ENCODE measurements at regions not wholly inside any gene's neighbourhood (a gene's known extent, or its start where the extent isn't known, plus 50 kb on each side); places are given as distances from the start of the nearest gene placed in this dataset.

DNA sequence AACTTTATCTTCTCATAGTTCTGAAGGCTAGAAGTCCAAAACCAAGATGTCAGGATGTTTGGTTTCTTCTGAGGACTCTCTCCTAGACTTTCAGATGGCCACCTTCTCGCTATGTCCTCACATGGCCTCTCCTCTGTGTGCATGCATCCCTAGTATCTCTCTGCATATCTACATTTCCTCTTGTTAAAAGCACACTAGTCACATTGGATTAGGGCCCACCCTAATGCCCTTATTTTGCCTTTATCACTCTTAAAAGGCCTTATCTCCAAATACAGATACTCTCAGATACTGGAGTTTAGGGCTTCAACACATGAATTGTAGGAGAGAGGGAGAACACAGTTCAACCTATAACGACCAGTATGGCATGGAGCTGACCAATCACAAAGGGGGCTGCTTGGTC lies 151.7 kb downstream of the PRELID2 start:
- no peak for ATAC-seq
- ChIA-PET POLR2A (no interaction called here), CTCF (no interaction called here)
- Histone ChIP-seq H3K27me3 (ENCODE audit: control insufficient read depth, insufficient read depth, low read length) (no peaks in the 10 kb centered on the region), H3K4me3 (ENCODE audit: low read depth in 2 of 2, low read length in 2 of 2) (no peak overlapping the region), H3K36me3 (ENCODE audit: control insufficient read depth, insufficient read depth, low read length) (no peaks in the 10 kb centered on the region), H3K9me3 (ENCODE audit: control insufficient read depth, insufficient read depth, low read depth, low read length) (no peaks in the 10 kb centered on the region), H3K27ac (ENCODE audit: low read length) (no peak overlapping the region), H3K4me1 (ENCODE audit: control insufficient read depth, insufficient read depth, low read length) (no peaks in the 10 kb centered on the region; the same call in 1 of the 2 replicates)
- no TSS peak for BruUV-seq (replicated peaks)
- in situ Hi-C loops (cut with HindIII; ENCODE audit: low pct_unique_long_range_greater_than_20kb, low sequenced_read_pairs) (no loop called here), intact Hi-C loops (cut with micrococcal nuclease; ENCODE audit: unreplicated experiment) (loop anchor here (5.0 kb wide), 2 partner anchors 124 to 204 kb away; no protein-coding TSS in a partner anchor)
- TF ChIP-seq POLR2AphosphoS5 (IDR thresholded peaks at IDR 0.05; ENCODE audit: low read depth, low read length) (no peak), TCF7L2 (IDR thresholded peaks at IDR 0.05; ENCODE audit: low read depth, low read length) (no peak), SIN3A (IDR thresholded peaks at IDR 0.05; ENCODE audit: borderline replicate concordance, insufficient read depth, low read depth, low read length) (no peak)
- TF ChIP-seq, protein P1, sequence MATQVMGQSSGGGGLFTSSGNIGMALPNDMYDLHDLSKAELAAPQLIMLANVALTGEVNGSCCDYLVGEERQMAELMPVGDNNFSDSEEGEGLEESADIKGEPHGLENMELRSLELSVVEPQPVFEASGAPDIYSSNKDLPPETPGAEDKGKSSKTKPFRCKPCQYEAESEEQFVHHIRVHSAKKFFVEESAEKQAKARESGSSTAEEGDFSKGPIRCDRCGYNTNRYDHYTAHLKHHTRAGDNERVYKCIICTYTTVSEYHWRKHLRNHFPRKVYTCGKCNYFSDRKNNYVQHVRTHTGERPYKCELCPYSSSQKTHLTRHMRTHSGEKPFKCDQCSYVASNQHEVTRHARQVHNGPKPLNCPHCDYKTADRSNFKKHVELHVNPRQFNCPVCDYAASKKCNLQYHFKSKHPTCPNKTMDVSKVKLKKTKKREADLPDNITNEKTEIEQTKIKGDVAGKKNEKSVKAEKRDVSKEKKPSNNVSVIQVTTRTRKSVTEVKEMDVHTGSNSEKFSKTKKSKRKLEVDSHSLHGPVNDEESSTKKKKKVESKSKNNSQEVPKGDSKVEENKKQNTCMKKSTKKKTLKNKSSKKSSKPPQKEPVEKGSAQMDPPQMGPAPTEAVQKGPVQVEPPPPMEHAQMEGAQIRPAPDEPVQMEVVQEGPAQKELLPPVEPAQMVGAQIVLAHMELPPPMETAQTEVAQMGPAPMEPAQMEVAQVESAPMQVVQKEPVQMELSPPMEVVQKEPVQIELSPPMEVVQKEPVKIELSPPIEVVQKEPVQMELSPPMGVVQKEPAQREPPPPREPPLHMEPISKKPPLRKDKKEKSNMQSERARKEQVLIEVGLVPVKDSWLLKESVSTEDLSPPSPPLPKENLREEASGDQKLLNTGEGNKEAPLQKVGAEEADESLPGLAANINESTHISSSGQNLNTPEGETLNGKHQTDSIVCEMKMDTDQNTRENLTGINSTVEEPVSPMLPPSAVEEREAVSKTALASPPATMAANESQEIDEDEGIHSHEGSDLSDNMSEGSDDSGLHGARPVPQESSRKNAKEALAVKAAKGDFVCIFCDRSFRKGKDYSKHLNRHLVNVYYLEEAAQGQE (IDR thresholded peaks at IDR 0.05; ENCODE audit: insufficient read depth in 1 of 2, low read depth in 2 of 2, low read length in 1 of 2): no peak
- DNase-seq (ENCODE audit: low read depth, low spot score): no peak

DNA sequence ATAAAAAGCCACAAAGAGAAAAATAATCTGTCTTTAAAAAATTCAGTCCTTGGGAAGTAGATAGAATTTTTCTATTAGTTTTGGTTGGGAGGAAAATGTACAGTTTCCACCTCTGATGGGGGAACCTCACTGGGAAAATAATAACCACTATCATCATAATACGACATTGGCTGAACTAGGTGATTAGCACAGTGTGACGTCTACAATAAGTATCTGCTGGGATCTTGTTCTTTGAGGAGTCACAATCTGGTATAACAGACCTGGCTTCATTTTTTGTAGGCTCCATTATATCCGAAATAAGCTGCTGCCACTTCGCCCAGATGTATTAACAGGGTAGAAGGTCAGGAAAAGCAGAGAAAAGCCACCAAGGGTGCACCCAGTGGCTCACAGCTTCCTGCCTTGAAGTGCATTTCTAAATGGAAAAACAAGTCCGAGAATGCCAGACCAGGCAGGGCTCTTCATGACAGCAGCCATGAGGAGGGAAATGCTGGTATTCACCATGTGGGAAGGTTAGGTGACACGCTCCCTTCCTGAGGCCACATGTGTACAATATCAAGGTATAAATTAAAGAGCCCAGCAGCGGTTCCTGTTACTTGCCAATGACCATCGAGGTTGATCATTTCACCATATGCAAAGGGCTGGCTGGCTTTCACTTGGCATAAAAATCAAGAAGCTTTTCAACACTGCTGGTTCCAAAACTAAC lies 152.8 kb downstream of the PRELID2 start:
- CTCF ChIA-PET: interaction anchor here (0.6 to 1.0 kb wide), 4 partner anchors 11 to 206 kb away, joined by 3 to 4 read pairs (median 4); no protein-coding TSS in a partner anchor
- BruUV-seq (replicated peaks): no TSS peak
- no peak for TF ChIP-seq TCF7L2 (IDR thresholded peaks at IDR 0.05; ENCODE audit: low read depth, low read length)
- TF ChIP-seq, protein P2, sequence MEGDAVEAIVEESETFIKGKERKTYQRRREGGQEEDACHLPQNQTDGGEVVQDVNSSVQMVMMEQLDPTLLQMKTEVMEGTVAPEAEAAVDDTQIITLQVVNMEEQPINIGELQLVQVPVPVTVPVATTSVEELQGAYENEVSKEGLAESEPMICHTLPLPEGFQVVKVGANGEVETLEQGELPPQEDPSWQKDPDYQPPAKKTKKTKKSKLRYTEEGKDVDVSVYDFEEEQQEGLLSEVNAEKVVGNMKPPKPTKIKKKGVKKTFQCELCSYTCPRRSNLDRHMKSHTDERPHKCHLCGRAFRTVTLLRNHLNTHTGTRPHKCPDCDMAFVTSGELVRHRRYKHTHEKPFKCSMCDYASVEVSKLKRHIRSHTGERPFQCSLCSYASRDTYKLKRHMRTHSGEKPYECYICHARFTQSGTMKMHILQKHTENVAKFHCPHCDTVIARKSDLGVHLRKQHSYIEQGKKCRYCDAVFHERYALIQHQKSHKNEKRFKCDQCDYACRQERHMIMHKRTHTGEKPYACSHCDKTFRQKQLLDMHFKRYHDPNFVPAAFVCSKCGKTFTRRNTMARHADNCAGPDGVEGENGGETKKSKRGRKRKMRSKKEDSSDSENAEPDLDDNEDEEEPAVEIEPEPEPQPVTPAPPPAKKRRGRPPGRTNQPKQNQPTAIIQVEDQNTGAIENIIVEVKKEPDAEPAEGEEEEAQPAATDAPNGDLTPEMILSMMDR (IDR thresholded peaks at IDR 0.05): no peak
- TF ChIP-seq SIN3A (IDR thresholded peaks at IDR 0.05; ENCODE audit: borderline replicate concordance, insufficient read depth, low read depth, low read length): no peak
- ATAC-seq (no peak), DNase-seq (ENCODE audit: low read depth, low spot score) (no peak)
- Histone ChIP-seq H3K4me1 (ENCODE audit: control insufficient read depth, insufficient read depth, low read length) (no peaks in the 10 kb centered on the region; the same call in 1 of the 2 replicates), H3K27ac (ENCODE audit: low read length) (peak overlapping the region; percentile 45; the same call in 1 of the 2 replicates), H3K27me3 (ENCODE audit: control insufficient read depth, insufficient read depth, low read length) (no peaks in the 10 kb centered on the region), H3K9me3 (ENCODE audit: control insufficient read depth, insufficient read depth, low read depth, low read length) (no peaks in the 10 kb centered on the region), H3K36me3 (ENCODE audit: control insufficient read depth, insufficient read depth, low read length) (no peaks in the 10 kb centered on the region), H3K4me3 (ENCODE audit: low read depth in 2 of 2, low read length in 2 of 2) (no peak overlapping the region)
- POLR2A ChIA-PET: no interaction called here
- in situ Hi-C loops (cut with HindIII; ENCODE audit: low pct_unique_long_range_greater_than_20kb, low sequenced_read_pairs) (no loop called here), intact Hi-C loops (cut with micrococcal nuclease; ENCODE audit: unreplicated experiment) (loop anchor here (5.0 kb wide), 2 partner anchors 125 to 205 kb away; no protein-coding TSS in a partner anchor)

DNA sequence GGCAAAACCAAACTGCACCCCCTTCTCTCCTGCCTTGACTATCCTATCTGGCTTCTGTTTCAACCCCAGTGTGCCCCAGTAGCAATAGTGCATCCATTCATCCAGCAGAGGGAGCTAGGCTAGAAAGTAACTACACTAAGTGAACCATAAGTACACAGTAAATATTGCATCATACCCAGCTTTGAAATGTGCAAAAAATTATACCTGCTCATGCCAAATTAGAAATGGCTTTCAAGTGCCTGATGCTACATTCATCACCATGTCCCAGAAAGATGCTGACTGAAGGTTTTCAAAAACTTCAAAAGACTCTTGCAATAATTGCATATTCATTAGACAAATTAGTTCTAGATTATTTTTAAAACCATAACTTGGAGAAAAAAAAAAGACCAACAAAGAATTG lies 153.5 kb downstream of the PRELID2 start:
- peak; percentile 94 for ATAC-seq
- Histone ChIP-seq H3K4me3 (ENCODE audit: low read depth in 2 of 2, low read length in 2 of 2) (no peak overlapping the region), H3K9me3 (ENCODE audit: control insufficient read depth, insufficient read depth, low read depth, low read length) (no peaks in the 10 kb centered on the region), H3K36me3 (ENCODE audit: control insufficient read depth, insufficient read depth, low read length) (no peaks in the 10 kb centered on the region), H3K4me1 (ENCODE audit: control insufficient read depth, insufficient read depth, low read length) (no peaks in the 10 kb centered on the region; the same call in 1 of the 2 replicates), H3K27me3 (ENCODE audit: control insufficient read depth, insufficient read depth, low read length) (no peaks in the 10 kb centered on the region), H3K27ac (ENCODE audit: low read length) (peak overlapping the region; percentile 45; the same call in 1 of the 2 replicates)
- intact Hi-C loops (cut with micrococcal nuclease; ENCODE audit: unreplicated experiment) (loop anchor here (2.0 to 5.0 kb wide), 3 partner anchors 126 to 206 kb away; no protein-coding TSS in a partner anchor), in situ Hi-C loops (cut with HindIII; ENCODE audit: low pct_unique_long_range_greater_than_20kb, low sequenced_read_pairs) (no loop called here)
- POLR2A ChIA-PET: no interaction called here
- CTCF ChIA-PET: interaction anchor here (0.6 to 1.0 kb wide), 3 partner anchors 10 to 207 kb away, joined by 3 to 4 read pairs (median 4); no protein-coding TSS in a partner anchor
- no TSS peak for BruUV-seq (replicated peaks)
- DNase-seq (ENCODE audit: low read depth, low spot score): peak; percentile 58
- no peak for TF ChIP-seq TCF7L2 (IDR thresholded peaks at IDR 0.05; ENCODE audit: low read depth, low read length)
- TF ChIP-seq, protein P1 (IDR thresholded peaks at IDR 0.05; ENCODE audit: insufficient read depth in 1 of 2, low read depth in 2 of 2, low read length in 1 of 2): no peak
- TF ChIP-seq, protein P2 (IDR thresholded peaks at IDR 0.05): peak; percentile 79
- TF ChIP-seq POLR2AphosphoS5 (IDR thresholded peaks at IDR 0.05; ENCODE audit: low read depth, low read length): no peak
